ENCODE measurements at regions not wholly inside any gene's neighbourhood (a gene's known extent, or its start where the extent isn't known, plus 50 kb on each side); places are given as distances from the start of the nearest gene placed in this dataset.

GRCh38 chr9:109937861-109938453 lies 158.0 kb downstream of the PALM2AKAP2 start:
- no peak for DNase-seq (ENCODE audit: low read depth in 4 of 4, low spot score in 2 of 4)

- no peak for DNase-seq (ENCODE audit: low read depth in 4 of 4, low spot score in 2 of 4)
These were observed 159.8 kb downstream of the PALM2AKAP2 start for GRCh38 chr9:109939698-109940342.

GRCh38 chr9:109940561-109940960 lies 160.6 kb downstream of the PALM2AKAP2 start:
- DNase-seq (ENCODE audit: low read depth in 4 of 4, low spot score in 2 of 4): no peak

DNA sequence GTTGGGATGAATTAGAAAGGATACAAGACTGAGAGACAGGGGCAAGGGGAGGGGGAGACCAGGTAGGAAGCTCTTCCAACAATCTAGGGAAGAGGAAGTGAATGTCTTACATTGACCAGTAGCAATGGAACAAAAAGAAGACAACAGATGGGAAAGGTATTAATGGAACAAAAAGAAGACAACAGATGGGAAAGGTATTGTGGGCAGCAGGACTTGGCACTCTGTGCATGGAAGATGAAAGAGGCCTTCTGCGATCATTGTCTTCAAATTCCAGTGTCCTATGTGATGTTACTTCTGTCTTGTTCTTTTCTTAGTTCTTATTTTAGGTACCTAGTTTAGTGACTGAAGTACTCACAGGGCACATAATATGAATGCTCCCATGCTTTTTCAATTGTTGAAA lies 161.8 kb downstream of the PALM2AKAP2 start:
- DNase-seq (ENCODE audit: low read depth in 4 of 4, low spot score in 2 of 4): no peak

- no peak for DNase-seq (ENCODE audit: low read depth in 4 of 4, low spot score in 2 of 4)
These were observed 165.6 kb downstream of the PALM2AKAP2 start for GRCh38 chr9:109945573-109945972.

GRCh38 chr9:109948453-109948852 lies 168.5 kb downstream of the PALM2AKAP2 start:
- no peak for DNase-seq (ENCODE audit: low read depth in 4 of 4, low spot score in 2 of 4)

GRCh38 chr9:109950710-109951443 lies 170.9 kb downstream of the PALM2AKAP2 start:
- DNase-seq (ENCODE audit: low read depth in 4 of 4, low spot score in 2 of 4): no peak

- no peak for DNase-seq (ENCODE audit: low read depth in 4 of 4, low spot score in 2 of 4)
These were observed 173.3 kb downstream of the PALM2AKAP2 start for GRCh38 chr9:109953300-109953699.

- no peak for DNase-seq (ENCODE audit: low read depth in 4 of 4, low spot score in 2 of 4)
These were observed 174.0 kb downstream of the PALM2AKAP2 start for GRCh38 chr9:109953813-109954497.

DNA sequence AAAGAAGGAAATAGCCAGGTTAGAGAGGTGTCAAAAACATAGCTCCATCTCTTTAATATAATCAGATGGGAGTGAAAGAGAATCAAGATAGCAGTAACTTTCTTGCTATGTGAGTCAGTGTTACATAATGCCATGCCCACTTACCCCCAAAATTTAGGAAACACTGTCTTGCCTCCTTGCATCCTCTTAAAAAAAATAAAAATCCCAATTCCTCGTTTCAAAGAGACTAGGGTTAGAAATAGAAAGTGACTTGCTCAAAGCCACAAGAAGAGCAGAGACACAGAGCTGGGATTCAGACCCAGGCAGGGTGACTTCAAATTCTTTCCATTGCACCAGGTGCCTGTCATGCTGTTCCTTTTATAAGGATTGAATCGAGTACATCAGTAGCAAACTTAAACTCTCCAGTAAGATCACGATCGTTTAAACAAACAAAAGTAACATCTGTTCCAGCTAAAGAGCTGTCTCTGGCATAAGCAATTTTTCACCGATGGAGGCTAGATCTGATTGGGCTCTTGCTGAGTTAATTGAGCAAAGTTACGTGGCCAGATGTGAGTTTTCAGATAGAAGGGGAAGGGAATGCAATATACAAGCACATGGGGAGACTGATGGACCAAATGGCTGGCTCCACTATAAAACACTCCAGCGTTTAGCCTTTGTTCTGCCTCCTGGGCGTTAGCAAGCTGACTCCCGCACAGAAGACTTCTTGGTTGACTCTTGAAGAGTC lies 176.9 kb downstream of the PALM2AKAP2 start:
- peak in 3 of 4 donors; percentile 30 to 62 (median 35) for DNase-seq (ENCODE audit: low read depth in 4 of 4, low spot score in 2 of 4)

- no peak for DNase-seq (ENCODE audit: low read depth in 4 of 4, low spot score in 2 of 4)
These were observed 179.7 kb downstream of the PALM2AKAP2 start for GRCh38 chr9:109959679-109960078.

DNA sequence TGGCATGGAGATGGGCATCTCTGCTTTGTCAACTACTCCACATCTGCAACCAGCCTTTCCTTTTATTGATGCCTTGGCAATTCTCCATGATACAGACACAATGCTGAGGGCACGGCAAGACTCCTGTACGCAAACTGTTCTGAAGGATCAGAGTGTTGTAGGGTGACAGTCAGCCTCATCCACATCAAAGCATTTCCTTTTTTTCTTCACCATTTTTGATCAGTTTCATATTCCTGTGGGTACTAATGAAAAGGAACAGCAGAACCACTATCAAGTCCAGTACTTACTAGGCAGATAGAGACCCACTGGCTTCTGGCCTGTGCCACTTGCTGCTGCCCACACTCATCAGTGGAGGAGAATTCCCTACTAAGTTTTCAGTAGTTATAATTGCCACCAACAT lies 181.6 kb downstream of the PALM2AKAP2 start:
- DNase-seq (ENCODE audit: low read depth in 4 of 4, low spot score in 2 of 4): no peak

- no peak for DNase-seq (ENCODE audit: low read depth in 4 of 4, low spot score in 2 of 4)
These were observed 182.2 kb downstream of the PALM2AKAP2 start for GRCh38 chr9:109962215-109962614.

DNA sequence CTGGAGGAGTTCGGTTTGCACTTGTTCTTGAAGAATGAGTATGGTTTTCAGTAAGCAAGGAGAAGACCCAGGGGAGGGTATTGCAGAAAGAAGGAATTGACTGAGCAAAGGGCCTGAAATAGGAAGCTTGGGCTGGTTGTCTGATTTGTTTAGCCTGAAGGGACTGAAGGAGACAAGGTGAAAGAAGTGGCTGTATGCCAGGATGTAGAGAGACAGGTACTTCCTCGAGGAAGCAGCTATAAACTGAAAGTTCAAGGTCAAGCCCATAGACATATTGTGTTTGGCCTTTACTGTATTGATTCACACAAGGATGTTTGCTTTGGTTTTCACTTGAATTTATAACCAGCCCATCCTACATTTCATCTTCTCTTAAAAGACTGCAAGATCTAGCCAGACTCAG lies 183.1 kb downstream of the PALM2AKAP2 start:
- no peak for DNase-seq (ENCODE audit: low read depth in 4 of 4, low spot score in 2 of 4)

GRCh38 chr9:109966643-109967368 lies 186.8 kb downstream of the PALM2AKAP2 start:
- no peak for DNase-seq (ENCODE audit: low read depth in 4 of 4, low spot score in 2 of 4)

DNA sequence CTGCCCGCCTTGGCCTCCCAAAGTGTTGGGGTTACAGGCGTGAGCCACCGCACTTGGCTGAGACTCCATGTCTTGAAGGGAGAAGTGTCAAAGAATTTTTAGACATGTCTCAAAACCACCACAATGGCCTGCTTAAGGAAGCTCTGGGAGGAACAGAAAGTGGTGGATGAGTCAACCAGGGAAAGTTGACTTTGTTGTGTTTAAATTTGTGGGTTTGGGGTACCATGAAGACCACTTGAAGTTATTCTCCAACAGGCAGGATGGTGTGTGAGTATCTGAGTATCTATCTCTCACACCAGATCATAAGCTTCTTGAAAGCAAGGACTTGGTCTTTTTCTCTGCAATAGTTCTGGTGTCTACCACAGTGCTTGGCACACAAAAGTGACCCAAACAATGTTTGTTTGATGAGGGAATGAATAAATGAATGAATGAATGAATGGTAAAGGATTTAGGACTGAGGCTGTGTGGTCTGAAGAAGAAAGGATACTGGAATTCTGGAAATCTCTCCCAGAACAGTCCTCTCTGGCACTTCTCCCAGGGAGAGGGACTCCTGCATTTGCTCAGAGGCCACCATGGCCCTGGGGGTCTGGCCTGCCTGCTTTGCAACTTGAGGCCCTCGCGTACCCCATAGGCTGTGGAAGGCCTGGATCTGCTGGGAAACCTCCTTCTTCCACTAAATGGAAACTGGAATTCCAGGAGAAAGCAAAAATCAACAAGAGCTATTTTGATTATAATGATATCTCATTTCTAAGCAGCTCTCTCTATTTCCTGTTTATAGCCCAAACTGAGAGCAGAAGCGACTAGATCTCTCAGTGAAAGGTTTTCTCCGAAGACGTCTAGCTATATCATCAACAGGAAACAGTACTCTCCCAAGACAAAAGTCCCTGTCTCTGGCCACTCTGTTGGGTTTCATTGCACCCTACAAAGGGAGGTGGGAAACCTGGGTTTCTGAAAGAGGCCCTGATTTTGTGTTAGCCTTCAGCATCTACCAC lies 187.9 kb downstream of the PALM2AKAP2 start:
- DNase-seq (ENCODE audit: low read depth in 4 of 4, low spot score in 2 of 4): no peak

DNA sequence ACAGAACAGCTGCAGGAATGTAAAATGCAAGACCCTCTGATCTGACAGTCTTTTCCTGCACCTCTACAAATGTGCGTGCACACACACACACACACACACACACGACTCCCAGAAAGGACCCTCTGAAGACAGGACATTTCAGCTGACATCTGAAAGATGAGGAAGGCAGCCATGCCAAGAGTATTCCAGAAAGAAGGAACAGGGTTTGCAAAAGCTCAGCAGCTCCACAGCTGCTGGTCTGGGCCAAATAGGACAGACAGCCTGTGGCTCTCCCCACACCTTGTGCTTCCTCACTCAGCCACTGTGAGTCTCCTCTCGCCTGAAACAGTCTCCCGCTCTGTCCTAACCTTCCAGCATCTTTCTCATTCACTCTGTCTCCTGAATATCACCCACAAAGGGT lies 189.0 kb downstream of the PALM2AKAP2 start:
- DNase-seq (ENCODE audit: low read depth in 4 of 4, low spot score in 2 of 4): no peak

DNA sequence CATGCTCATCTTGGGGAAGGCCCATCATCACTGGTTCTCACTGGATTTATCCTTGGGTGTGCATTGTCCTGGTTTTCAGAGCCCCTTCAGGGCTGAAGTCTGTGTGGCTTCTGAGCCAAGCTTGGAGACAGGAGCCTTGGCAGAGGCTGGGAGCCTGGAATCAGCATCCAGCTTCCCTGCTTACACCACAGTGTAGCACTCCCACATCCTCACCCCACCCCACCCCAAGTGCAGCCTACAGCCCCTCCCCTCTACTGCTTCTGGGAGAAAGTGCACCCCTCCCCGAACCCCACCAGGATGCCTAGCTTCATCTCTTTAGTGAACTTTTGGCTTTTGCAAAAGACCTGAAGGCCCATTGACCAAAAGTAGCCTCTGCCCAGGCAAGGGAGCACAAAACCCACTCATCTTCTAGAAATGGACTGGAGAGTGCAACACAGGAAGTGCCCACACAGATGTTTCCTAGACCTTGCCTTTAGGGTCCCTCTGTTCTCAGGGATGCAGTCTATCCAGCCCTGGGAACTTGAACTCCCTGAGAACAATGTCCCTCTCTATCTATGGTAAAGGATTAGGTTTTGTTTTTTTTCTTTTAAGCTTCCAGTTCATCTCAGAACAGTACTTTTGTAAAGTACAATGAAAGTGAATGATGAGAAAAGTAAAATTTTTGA lies 189.7 kb downstream of the PALM2AKAP2 start:
- DNase-seq (ENCODE audit: low read depth in 4 of 4, low spot score in 2 of 4): no peak
